ENCODE measurements at regions not wholly inside any gene's neighbourhood (a gene's known extent, or its start where the extent isn't known, plus 50 kb on each side); places are given as distances from the start of the nearest gene placed in this dataset.

GRCh38 chr19:23461120-23461519 lies 65.8 kb upstream of the ZNF91 start:
- Mint-ChIP-seq H3K4me3 (no peak overlapping the region), H3K4me1 (no peaks in the 10 kb centered on the region), H3K27me3 (ENCODE audit: low read depth) (no peaks in the 10 kb centered on the region; the same call in 1 of the 2 replicates), H3K27ac (no peak overlapping the region; a peak in 1 of 7 replicates), H3K9me3 (peaks cover 94 to 98% of the 10 kb centered on the region in 2 experiments), H3K36me3 (ENCODE audit: insufficient read depth in 1 of 3, low read depth in 3 of 3) (peaks cover 13 to 29% (median 15%) of the 10 kb centered on the region in 3 experiments; a peak in 6 of 7 replicates)
- Histone ChIP-seq H3K4me1 (ENCODE audit: insufficient read depth, low read length) (no peaks in the 10 kb centered on the region), H4K8ac (replicated peaks; ENCODE audit: insufficient read length, low read depth, low read length) (no peak overlapping the region), H3K9me3 (ENCODE audit: control insufficient read depth, low read depth, low read length) (peaks cover 81% of the 10 kb centered on the region), H3K4ac (ENCODE audit: low read depth, low read length) (no peak overlapping the region), H2AFZ (ENCODE audit: low read length) (no peak overlapping the region), H3T11ph (ENCODE audit: low read length) (no peak overlapping the region), H3K4me2 (ENCODE audit: insufficient read depth, insufficient read length, low read length) (no peak overlapping the region), H2BK15ac (ENCODE audit: low read depth, low read length) (no peak overlapping the region), H3K56ac (ENCODE audit: insufficient read length, low read depth, low read length) (no peak overlapping the region), H2BK5ac (ENCODE audit: insufficient read length, low read length) (no peak overlapping the region), H2BK20ac (ENCODE audit: low read depth, low read length, poor library complexity, severe bottlenecking) (no peak overlapping the region), H3K27me3 (ENCODE audit: insufficient read depth, low read length) (no peaks in the 10 kb centered on the region), H4K5ac (ENCODE audit: insufficient read length, low read depth, low read length) (no peak overlapping the region), H3K23me2 (ENCODE audit: insufficient read length, low read depth, low read length, poor library complexity, severe bottlenecking) (no peaks in the 10 kb centered on the region), H3K27ac (ENCODE audit: insufficient read length, low read depth, low read length) (no peak overlapping the region), H2BK120ac (ENCODE audit: low read depth, low read length, poor library complexity, severe bottlenecking) (no peak overlapping the region), H3K18ac (ENCODE audit: insufficient read length, low read depth, low read length) (no peak overlapping the region), H3K23ac (ENCODE audit: insufficient read length, low read depth, low read length) (no peak overlapping the region), H3K9ac (ENCODE audit: extremely low read depth, insufficient read length, low read length) (no peak overlapping the region), H2BK12ac (ENCODE audit: insufficient read length, low read depth, low read length) (no peak overlapping the region), H2AK5ac (ENCODE audit: insufficient read length, low read length) (no peak overlapping the region), H3K79me1 (ENCODE audit: insufficient read depth, low read depth, low read length, poor library complexity, severe bottlenecking) (no peaks in the 10 kb centered on the region), H4K20me1 (ENCODE audit: control insufficient read depth, insufficient read depth, insufficient read length) (no peaks in the 10 kb centered on the region), H3K14ac (ENCODE audit: insufficient read depth, low read length) (no peak overlapping the region), H4K91ac (ENCODE audit: insufficient read length, low read depth, low read length) (no peak overlapping the region), H3K79me2 (ENCODE audit: insufficient read depth, low read length) (no peaks in the 10 kb centered on the region)
- no peak for DNase-seq
- no CpG with 5 or more reads among the region's 2 CpGs for WGBS (ENCODE audit: extremely low coverage, insufficient read length, low lambda C conversion rate)
- TF ChIP-seq CTCF (conservative IDR thresholded peaks at IDR 0.05), result no peak

All from H9 (cell line).